ENCODE measurements at regions not wholly inside any gene's neighbourhood (a gene's known extent, or its start where the extent isn't known, plus 50 kb on each side); places are given as distances from the start of the nearest gene placed in this dataset.

GRCh38 chr5:166024970-166025369, 2266.5 kb upstream of the WWC1 start (continued):
- TF ChIP-seq AFF4 (CRISPR knock-in tag; IDR thresholded peaks at IDR 0.05; ENCODE audit: borderline replicate concordance) (no peak), CTCF (IDR thresholded peaks at IDR 0.05) (no peak), TCF7 (CRISPR knock-in tag; IDR thresholded peaks at IDR 0.05; ENCODE audit: low read depth) (no peak), ZNF425 (CRISPR knock-in tag; conservative IDR thresholded peaks at IDR 0.05) (no peak), ZNF317 (CRISPR knock-in tag; IDR thresholded peaks at IDR 0.05; ENCODE audit: borderline replicate concordance, low read depth) (no peak), ERG (CRISPR knock-in tag; IDR thresholded peaks at IDR 0.05) (no peak)

GRCh38 chr5:166027582-166027981, 2263.9 kb upstream of the WWC1 start:
- DNase-seq (ENCODE audit: low spot score) (no peak), ATAC-seq (no peak)
- ChIA-PET POLR2A (no interaction called here), CTCF (no interaction called here)
- no peak overlapping the region for H3K4me3 Mint-ChIP-seq
- peaks cover 5% of the 10 kb centered on the region; the same call in 1 of the 2 replicates for H3K36me3 Mint-ChIP-seq
- H3K27me3 Mint-ChIP-seq (ENCODE audit: low read depth) = no peaks in the 10 kb centered on the region
- peaks cover 5% of the 10 kb centered on the region; the same call in 1 of the 2 replicates for H3K9me3 Mint-ChIP-seq
- TF ChIP-seq CDX4 (CRISPR knock-in tag; IDR thresholded peaks at IDR 0.05; ENCODE audit: borderline replicate concordance) (no peak), NR1H2 (CRISPR knock-in tag; IDR thresholded peaks at IDR 0.05) (no peak), IRF2 (CRISPR knock-in tag; IDR thresholded peaks at IDR 0.05; ENCODE audit: borderline replicate concordance, low read depth) (no peak), ZBTB21 (CRISPR knock-in tag; IDR thresholded peaks at IDR 0.05; ENCODE audit: borderline replicate concordance) (no peak), ATF2 (CRISPR knock-in tag; IDR thresholded peaks at IDR 0.05; ENCODE audit: borderline replicate concordance, low read depth) (no peak), USF2 (CRISPR knock-in tag; IDR thresholded peaks at IDR 0.05) (no peak), ATF1 (CRISPR knock-in tag; IDR thresholded peaks at IDR 0.05) (no peak), SOX15 (CRISPR knock-in tag; IDR thresholded peaks at IDR 0.05) (no peak), SMAD3 (CRISPR knock-in tag; IDR thresholded peaks at IDR 0.05; ENCODE audit: borderline replicate concordance) (no peak), USF1 (CRISPR knock-in tag; IDR thresholded peaks at IDR 0.05) (no peak), GTF2I (CRISPR knock-in tag; conservative IDR thresholded peaks at IDR 0.05) (no peak)
- no peak overlapping the region for H3K27ac Mint-ChIP-seq
- H3K4me1 Mint-ChIP-seq = peaks cover 6% of the 10 kb centered on the region
